HCT116 (cell line): ENCODE measurements at regions not wholly inside any gene's neighbourhood (a gene's known extent, or its start where the extent isn't known, plus 50 kb on each side); places are given as distances from the start of the nearest gene placed in this dataset.

Experiments
- ATAC-seq: fragments of 200-7000 bp; cut with Tn5 transposase; 2 replicates; pipeline ENCODE4 v1.9.1; 2020; ENCODE audit warnings: mild to moderate bottlenecking, moderate library complexity
- BruUV-seq: library from RNA; stranded (reverse); fragments of 400-500 nt; replicated peaks from 2 replicates; lab custom pipeline; 2021; lab: Mats Ljungman, UMichigan
- CTCF ChIA-PET: fragments of 300-600 bp; sonication (Branson Sonifier 250); formaldehyde crosslinking; loops from one replicate; lab custom pipeline; 2021; ENCODE audit warnings: antibody characterized with exemption; lab: Charles Lee
- POLR2A ChIA-PET: fragments of 300-600, 350-600 bp; sonication (Branson Sonifier 250); formaldehyde crosslinking; loops from one replicate; lab custom pipeline; 2021; ENCODE audit warnings: antibody characterized with exemption; lab: Charles Lee
- RAD21 ChIA-PET, 2 experiments: fragments of 300-600 bp; sonication (Branson Sonifier 250); formaldehyde crosslinking; loops; one replicate each; lab custom pipeline; 2023; ENCODE audit warnings: low total read pairs in 2 of 2; ENCODE audit not compliant: uncharacterized antibody in 2 of 2, unreplicated experiment in 2 of 2, low non-redundant PET in 1 of 2; lab: Charles Lee
- DNase-seq: peaks from one replicate; pipeline ENCODE4 v3.0.0-alpha.2; 2010; ENCODE audit warnings: low read depth, low spot score
- H2AFZ ChIP-seq: fragments of 200-600 bp; shearing (Covaris generic), sonication (generic); 2 replicates; pipeline ENCODE4 v1.6.1; 2017; ENCODE audit warnings: low read depth, mixed run types, mixed read lengths, antibody characterized with exemption, low read length; ENCODE audit not compliant: poor library complexity, severe bottlenecking
- H3K27ac ChIP-seq: 2 replicates; pipeline ENCODE4 v1.5.1; 2012; ENCODE audit warnings: low read depth, low read length
- H3K27me3 ChIP-seq: fragments of 200-600 bp; sonication (generic); 2 replicates; pipeline ENCODE4 v1.6.1; 2016; ENCODE audit warnings: mixed run types, low read length, mixed read lengths; ENCODE audit not compliant: insufficient read depth
- H3K36me3 ChIP-seq, 2 experiments: fragments of 200-500 bp in 1 of 2; fragments of 200-600 bp in 1 of 2; sonication (Bioruptor generic) in 1 of 2; sonication (generic) in 1 of 2; 2 replicates each; pipeline versions ENCODE4 v1.5.1 to v1.6.1; 2014 to 2016; ENCODE audit warnings: low read length in 2 of 2, inconsistent platforms in 1 of 2, mixed read lengths in 1 of 2, mixed run types in 1 of 2; ENCODE audit not compliant: insufficient read depth in 2 of 2, control insufficient read depth in 1 of 2
- H3K4me1 ChIP-seq, 2 experiments: fragments of 200-600 bp in 1 of 2; sonication (generic) in 1 of 2; 2 replicates each; pipeline versions ENCODE4 v1.5.1 to v1.6.1; 2012 to 2017; ENCODE audit warnings: low read length in 2 of 2, inconsistent platforms in 1 of 2, mild to moderate bottlenecking in 1 of 2, mixed read lengths in 1 of 2, mixed run types in 1 of 2, moderate library complexity in 1 of 2; ENCODE audit not compliant: insufficient read depth in 2 of 2, control insufficient read depth in 1 of 2
- H3K4me2 ChIP-seq: fragments of 200-600 bp; sonication (generic); 2 replicates; pipeline ENCODE4 v1.6.1; 2017; ENCODE audit warnings: mixed run types, low read length, mixed read lengths
- H3K4me3 ChIP-seq, 2 experiments: fragments of 200-600 bp in 1 of 2; sonication (generic) in 1 of 2; replicated peaks in 1 of 2; 2 replicates each; pipeline ENCODE4 v1.5.1; 2011 to 2016; ENCODE audit warnings: low read length in 2 of 2, control low read depth in 1 of 2, low read depth in 1 of 2, mild to moderate bottlenecking in 1 of 2, mixed read lengths in 1 of 2, mixed run types in 1 of 2
- H3K79me2 ChIP-seq: fragments of 200-600 bp; sonication (generic); 2 replicates; pipeline ENCODE4 v1.6.1; 2017; ENCODE audit warnings: mild to moderate bottlenecking, mixed run types, low read length, moderate library complexity, mixed read lengths; ENCODE audit not compliant: insufficient read depth
- H3K9ac ChIP-seq: fragments of 200-600 bp; sonication (generic); 2 replicates; pipeline ENCODE4 v1.6.1; 2016; ENCODE audit warnings: low read length, mixed read lengths
- H3K9me2 ChIP-seq: fragments of 200-600 bp; sonication (generic), shearing (Covaris generic); 2 replicates; pipeline ENCODE4 v1.6.1; 2017; ENCODE audit warnings: mixed run types, mild to moderate bottlenecking, moderate library complexity; ENCODE audit not compliant: insufficient read depth
- H3K9me3 ChIP-seq, 2 experiments: fragments of 200-500 bp in 1 of 2; fragments of 200-600 bp in 1 of 2; sonication (Bioruptor generic) in 1 of 2; sonication (generic) in 1 of 2; 2 replicates each; pipeline ENCODE4 v1.6.1; 2014 to 2017; ENCODE audit warnings: low read length in 2 of 2, mixed read lengths in 2 of 2, inconsistent platforms in 1 of 2, low read depth in 1 of 2, mild to moderate bottlenecking in 1 of 2, mixed run types in 1 of 2, moderate library complexity in 1 of 2; ENCODE audit not compliant: control insufficient read depth in 1 of 2, insufficient read depth in 1 of 2
- H4K20me1 ChIP-seq: fragments of 200-600 bp; sonication (generic), shearing (Covaris generic); 2 replicates; pipeline ENCODE4 v1.6.1; 2017; ENCODE audit warnings: mixed run types, mild to moderate bottlenecking, moderate library complexity; ENCODE audit not compliant: insufficient read depth
- CBX3 ChIP-seq: IDR thresholded peaks from 2 replicates; pipeline ENCODE4 v1.6.1; 2012; ENCODE audit warnings: low read depth
- CEBPB ChIP-seq: IDR thresholded peaks from 2 replicates; pipeline ENCODE4 v1.6.1; 2012; ENCODE audit warnings: low read depth
- EGR1 ChIP-seq: IDR thresholded peaks from 2 replicates; pipeline ENCODE4 v1.6.1; 2012; ENCODE audit warnings: low read depth
- ELF1 ChIP-seq: IDR thresholded peaks from 2 replicates; pipeline ENCODE4 v1.6.1; 2012; ENCODE audit warnings: low read depth, borderline replicate concordance
- EZH2 ChIP-seq: fragments of 200-600 bp; sonication (generic); IDR thresholded peaks from 2 replicates; pipeline ENCODE4 v1.6.1; 2017; ENCODE audit warnings: antibody characterized with exemption, mixed run types
- EZH2phosphoT487 ChIP-seq: fragments of 200-600 bp; IDR thresholded peaks from 2 replicates; pipeline ENCODE4 v1.6.1; 2018; ENCODE audit warnings: antibody characterized with exemption, borderline replicate concordance
- JUND ChIP-seq: IDR thresholded peaks from 2 replicates; pipeline ENCODE4 v1.6.1; 2012
- POLR2A ChIP-seq: IDR thresholded peaks from 2 replicates; pipeline ENCODE4 v1.7.0; 2011; ENCODE audit warnings: borderline replicate concordance; ENCODE audit not compliant: insufficient read depth, insufficient read length; ENCODE audit errors: extremely low read depth
- POLR2AphosphoS5 ChIP-seq: IDR thresholded peaks from 2 replicates; pipeline ENCODE4 v1.6.1; 2011; ENCODE audit warnings: mild to moderate bottlenecking, low read depth, low read length, moderate library complexity
- SP1 ChIP-seq: IDR thresholded peaks from 2 replicates; pipeline ENCODE4 v1.6.1; 2012; ENCODE audit warnings: low read depth
- SRF ChIP-seq: IDR thresholded peaks from 2 replicates; pipeline ENCODE4 v1.6.1; 2012; ENCODE audit warnings: low read depth
- TCF7L2 ChIP-seq: IDR thresholded peaks from 2 replicates; pipeline ENCODE4 v1.7.0; 2011; ENCODE audit warnings: borderline replicate concordance, inconsistent platforms; ENCODE audit not compliant: insufficient read depth, insufficient read length; ENCODE audit errors: extremely low read depth
- YY1 ChIP-seq: IDR thresholded peaks from 2 replicates; pipeline ENCODE4 v1.6.1; 2011; ENCODE audit warnings: low read length, low read depth, moderate library complexity, mild to moderate bottlenecking; ENCODE audit not compliant: insufficient replicate concordance; ENCODE audit errors: extremely low read depth
- ZFX ChIP-seq: fragments of 450-650 bp; IDR thresholded peaks from 2 replicates; pipeline ENCODE4 v1.6.1; 2017
- ZNF274 ChIP-seq: fragments of 200-500 bp; sonication (Bioruptor generic); IDR thresholded peaks from 2 replicates; pipeline ENCODE4 v1.6.1; 2014; ENCODE audit warnings: mild to moderate bottlenecking, low read depth, low read length, inconsistent platforms
- intact Hi-C: fragments of 100-400 bp; cut with micrococcal nuclease; formaldehyde crosslinking; loops from 2 replicates; pipeline ENCODE4 v1.10.0; 2022
- TF ChIP-seq, protein P1 (sequence below): IDR thresholded peaks from 2 replicates; pipeline ENCODE4 v1.6.1; 2011; ENCODE audit warnings: mild to moderate bottlenecking, low read length, moderate library complexity; ENCODE audit not compliant: insufficient replicate concordance; ENCODE audit errors: extremely low read depth
- TF ChIP-seq, protein P2 (sequence below), 3 experiments: fragments of 200-600 bp in 1 of 3; sonication (generic) in 1 of 3; IDR thresholded peaks in 2 of 3; conservative IDR thresholded peaks in 1 of 3; 2 replicates each; pipeline ENCODE4 v1.5.1; 2012 to 2017; ENCODE audit warnings: low read depth in 2 of 3, low read length in 2 of 3, antibody characterized with exemption in 1 of 3, borderline replicate concordance in 1 of 3, control low read depth in 1 of 3, mild to moderate bottlenecking in 1 of 3, mixed read lengths in 1 of 3, mixed run types in 1 of 3, moderate library complexity in 1 of 3; ENCODE audit not compliant: insufficient read depth in 1 of 3
- TF ChIP-seq, protein P3 (sequence below): IDR thresholded peaks from 2 replicates; pipeline ENCODE4 v1.6.1; 2012
- TF ChIP-seq, protein P4 (sequence below): IDR thresholded peaks from 2 replicates; pipeline ENCODE4 v1.6.1; 2012; ENCODE audit warnings: low read depth

DNA sequence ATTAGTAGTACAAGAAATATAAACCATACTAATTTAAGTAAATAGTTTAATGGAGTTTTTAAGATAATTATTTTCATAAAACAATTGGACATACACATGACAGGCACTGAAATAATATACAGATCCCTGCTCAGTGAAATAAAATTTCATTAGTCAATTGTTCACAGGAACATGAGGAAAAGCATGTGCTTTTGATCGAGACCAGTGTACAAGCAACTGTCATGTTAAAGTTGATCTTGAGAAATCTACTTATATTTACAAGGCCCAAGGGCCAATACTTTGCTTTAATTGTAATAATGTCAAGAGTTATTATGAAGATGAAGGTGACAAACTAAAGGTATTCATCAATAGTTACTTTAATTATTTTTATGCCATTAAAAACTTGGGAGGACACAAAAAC is 792.7 kb upstream of the LUZP2 start:
- H3K27me3 ChIP-seq = no peaks in the 10 kb centered on the region
- no peaks in the 10 kb centered on the region for H3K79me2 ChIP-seq
- no peaks in the 10 kb centered on the region for H3K36me3 ChIP-seq
- no peak for TF ChIP-seq EZH2
- TF ChIP-seq EZH2phosphoT487 = no peak
- no peak for TF ChIP-seq ZNF274
- TF ChIP-seq JUND = no peak
- no peak for TF ChIP-seq ELF1
- TF ChIP-seq SRF = no peak
- no peak for TF ChIP-seq CBX3
- no peak for TF ChIP-seq POLR2AphosphoS5
- TF ChIP-seq, protein P1, sequence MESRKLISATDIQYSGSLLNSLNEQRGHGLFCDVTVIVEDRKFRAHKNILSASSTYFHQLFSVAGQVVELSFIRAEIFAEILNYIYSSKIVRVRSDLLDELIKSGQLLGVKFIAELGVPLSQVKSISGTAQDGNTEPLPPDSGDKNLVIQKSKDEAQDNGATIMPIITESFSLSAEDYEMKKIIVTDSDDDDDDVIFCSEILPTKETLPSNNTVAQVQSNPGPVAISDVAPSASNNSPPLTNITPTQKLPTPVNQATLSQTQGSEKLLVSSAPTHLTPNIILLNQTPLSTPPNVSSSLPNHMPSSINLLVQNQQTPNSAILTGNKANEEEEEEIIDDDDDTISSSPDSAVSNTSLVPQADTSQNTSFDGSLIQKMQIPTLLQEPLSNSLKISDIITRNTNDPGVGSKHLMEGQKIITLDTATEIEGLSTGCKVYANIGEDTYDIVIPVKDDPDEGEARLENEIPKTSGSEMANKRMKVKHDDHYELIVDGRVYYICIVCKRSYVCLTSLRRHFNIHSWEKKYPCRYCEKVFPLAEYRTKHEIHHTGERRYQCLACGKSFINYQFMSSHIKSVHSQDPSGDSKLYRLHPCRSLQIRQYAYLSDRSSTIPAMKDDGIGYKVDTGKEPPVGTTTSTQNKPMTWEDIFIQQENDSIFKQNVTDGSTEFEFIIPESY = no peak
- TF ChIP-seq, protein P2, sequence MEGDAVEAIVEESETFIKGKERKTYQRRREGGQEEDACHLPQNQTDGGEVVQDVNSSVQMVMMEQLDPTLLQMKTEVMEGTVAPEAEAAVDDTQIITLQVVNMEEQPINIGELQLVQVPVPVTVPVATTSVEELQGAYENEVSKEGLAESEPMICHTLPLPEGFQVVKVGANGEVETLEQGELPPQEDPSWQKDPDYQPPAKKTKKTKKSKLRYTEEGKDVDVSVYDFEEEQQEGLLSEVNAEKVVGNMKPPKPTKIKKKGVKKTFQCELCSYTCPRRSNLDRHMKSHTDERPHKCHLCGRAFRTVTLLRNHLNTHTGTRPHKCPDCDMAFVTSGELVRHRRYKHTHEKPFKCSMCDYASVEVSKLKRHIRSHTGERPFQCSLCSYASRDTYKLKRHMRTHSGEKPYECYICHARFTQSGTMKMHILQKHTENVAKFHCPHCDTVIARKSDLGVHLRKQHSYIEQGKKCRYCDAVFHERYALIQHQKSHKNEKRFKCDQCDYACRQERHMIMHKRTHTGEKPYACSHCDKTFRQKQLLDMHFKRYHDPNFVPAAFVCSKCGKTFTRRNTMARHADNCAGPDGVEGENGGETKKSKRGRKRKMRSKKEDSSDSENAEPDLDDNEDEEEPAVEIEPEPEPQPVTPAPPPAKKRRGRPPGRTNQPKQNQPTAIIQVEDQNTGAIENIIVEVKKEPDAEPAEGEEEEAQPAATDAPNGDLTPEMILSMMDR (IDR thresholded peaks at IDR 0.05 in 2 of 3, conservative IDR thresholded peaks at IDR 0.05 in 1 of 3; ENCODE audit: borderline replicate concordance in 1 of 3, insufficient read depth in 1 of 3, low read depth in 2 of 3, low read length in 2 of 3) = no peak
- TF ChIP-seq TCF7L2 = no peak
- no peak for TF ChIP-seq ZFX
- no peak for TF ChIP-seq CEBPB
- TF ChIP-seq, protein P3, sequence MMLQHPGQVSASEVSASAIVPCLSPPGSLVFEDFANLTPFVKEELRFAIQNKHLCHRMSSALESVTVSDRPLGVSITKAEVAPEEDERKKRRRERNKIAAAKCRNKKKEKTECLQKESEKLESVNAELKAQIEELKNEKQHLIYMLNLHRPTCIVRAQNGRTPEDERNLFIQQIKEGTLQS = no peak
- TF ChIP-seq, protein P4, sequence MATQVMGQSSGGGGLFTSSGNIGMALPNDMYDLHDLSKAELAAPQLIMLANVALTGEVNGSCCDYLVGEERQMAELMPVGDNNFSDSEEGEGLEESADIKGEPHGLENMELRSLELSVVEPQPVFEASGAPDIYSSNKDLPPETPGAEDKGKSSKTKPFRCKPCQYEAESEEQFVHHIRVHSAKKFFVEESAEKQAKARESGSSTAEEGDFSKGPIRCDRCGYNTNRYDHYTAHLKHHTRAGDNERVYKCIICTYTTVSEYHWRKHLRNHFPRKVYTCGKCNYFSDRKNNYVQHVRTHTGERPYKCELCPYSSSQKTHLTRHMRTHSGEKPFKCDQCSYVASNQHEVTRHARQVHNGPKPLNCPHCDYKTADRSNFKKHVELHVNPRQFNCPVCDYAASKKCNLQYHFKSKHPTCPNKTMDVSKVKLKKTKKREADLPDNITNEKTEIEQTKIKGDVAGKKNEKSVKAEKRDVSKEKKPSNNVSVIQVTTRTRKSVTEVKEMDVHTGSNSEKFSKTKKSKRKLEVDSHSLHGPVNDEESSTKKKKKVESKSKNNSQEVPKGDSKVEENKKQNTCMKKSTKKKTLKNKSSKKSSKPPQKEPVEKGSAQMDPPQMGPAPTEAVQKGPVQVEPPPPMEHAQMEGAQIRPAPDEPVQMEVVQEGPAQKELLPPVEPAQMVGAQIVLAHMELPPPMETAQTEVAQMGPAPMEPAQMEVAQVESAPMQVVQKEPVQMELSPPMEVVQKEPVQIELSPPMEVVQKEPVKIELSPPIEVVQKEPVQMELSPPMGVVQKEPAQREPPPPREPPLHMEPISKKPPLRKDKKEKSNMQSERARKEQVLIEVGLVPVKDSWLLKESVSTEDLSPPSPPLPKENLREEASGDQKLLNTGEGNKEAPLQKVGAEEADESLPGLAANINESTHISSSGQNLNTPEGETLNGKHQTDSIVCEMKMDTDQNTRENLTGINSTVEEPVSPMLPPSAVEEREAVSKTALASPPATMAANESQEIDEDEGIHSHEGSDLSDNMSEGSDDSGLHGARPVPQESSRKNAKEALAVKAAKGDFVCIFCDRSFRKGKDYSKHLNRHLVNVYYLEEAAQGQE = no peak
- no peak for TF ChIP-seq YY1
- TF ChIP-seq POLR2A = no peak
- no peak for TF ChIP-seq EGR1
- no peak for TF ChIP-seq SP1
- no peak overlapping the region for H3K27ac ChIP-seq
- H3K9me2 ChIP-seq = no peaks in the 10 kb centered on the region
- peaks cover 12 to 18% of the 10 kb centered on the region in 2 experiments; a peak in 3 of 4 replicates for H3K9me3 ChIP-seq
- RAD21 ChIA-PET = no interaction called here
- ATAC-seq = no peak
- DNase-seq = no peak
- CTCF ChIA-PET = no interaction called here
- H3K4me3 ChIP-seq = no peak overlapping the region
- intact Hi-C loops = no loop called here
- BruUV-seq = no TSS peak
- no peak overlapping the region for H2AFZ ChIP-seq
- H3K4me1 ChIP-seq = no peaks in the 10 kb centered on the region
- H4K20me1 ChIP-seq = no peaks in the 10 kb centered on the region
- POLR2A ChIA-PET = no interaction called here
- H3K4me2 ChIP-seq = no peak overlapping the region
- no peak overlapping the region for H3K9ac ChIP-seq
